SU-DHL-6 (cell line): ENCODE measurements at regions not wholly inside any gene's neighbourhood (a gene's known extent, or its start where the extent isn't known, plus 50 kb on each side); places are given as distances from the start of the nearest gene placed in this dataset.

Source experiments
- H2AFZ ChIP-seq: fragments of 200-600 bp; sonication (generic); 2 replicates; pipeline ENCODE4 v1.6.1; 2014; ENCODE audit warnings: low read depth, mild to moderate bottlenecking, moderate library complexity, mixed read lengths, antibody characterized with exemption, low read length; ENCODE audit not compliant: severe bottlenecking
- H3F3A ChIP-seq: fragments of 200-600 bp; shearing (Covaris generic); 2 replicates; pipeline ENCODE4 v1.6.0; 2016; ENCODE audit warnings: antibody characterized with exemption, mild to moderate bottlenecking; ENCODE audit not compliant: insufficient read depth
- H3K27ac ChIP-seq: fragments of 200-600 bp; sonication (generic); 2 replicates; pipeline ENCODE4 v1.5.1; 2016; ENCODE audit warnings: low read depth, mild to moderate bottlenecking, low read length, moderate library complexity, mixed read lengths
- H3K27me3 ChIP-seq: fragments of 200-600 bp; sonication (generic), shearing (Covaris generic); 2 replicates; pipeline ENCODE4 v1.6.0; 2014; ENCODE audit warnings: mild to moderate bottlenecking, low read length
- H3K36me3 ChIP-seq: fragments of 200-600 bp; sonication (generic); 2 replicates; pipeline ENCODE4 v1.6.1; 2014; ENCODE audit warnings: mild to moderate bottlenecking, low read length, mixed read lengths
- H3K4me2 ChIP-seq: fragments of 300-600, 200-600 bp; shearing (Covaris generic), sonication (generic); 2 replicates; pipeline ENCODE4 v1.6.0; 2014; ENCODE audit warnings: low read length, low read depth, mild to moderate bottlenecking; ENCODE audit not compliant: poor library complexity, severe bottlenecking
- H3K4me3 ChIP-seq: fragments of 200-600 bp; sonication (generic); 2 replicates; pipeline ENCODE4 v1.5.1; 2014; ENCODE audit warnings: antibody characterized with exemption, low read length, mild to moderate bottlenecking, mixed read lengths; ENCODE audit not compliant: insufficient read depth, poor library complexity, severe bottlenecking
- H3K79me2 ChIP-seq: fragments of 200-600 bp; sonication (generic); 2 replicates; pipeline ENCODE4 v1.6.1; 2014; ENCODE audit warnings: mild to moderate bottlenecking, low read length, moderate library complexity; ENCODE audit not compliant: insufficient read depth
- H3K9ac ChIP-seq: fragments of 200-600 bp; sonication (generic); 2 replicates; pipeline ENCODE4 v1.7.0; 2014; ENCODE audit warnings: mild to moderate bottlenecking, low read length
- H3K9me2 ChIP-seq: fragments of 200-600 bp; sonication (generic); replicated peaks from 2 replicates; pipeline ENCODE4 v1.6.1; 2014; ENCODE audit warnings: low read length; ENCODE audit not compliant: insufficient read depth
- H3K9me3 ChIP-seq: fragments of 200-600 bp; sonication (generic); 2 replicates; pipeline ENCODE4 v1.6.1; 2014; ENCODE audit warnings: low read length, mixed read lengths; ENCODE audit not compliant: insufficient read depth
- H4K20me1 ChIP-seq: fragments of 200-600 bp; sonication (generic); 2 replicates; pipeline ENCODE4 v1.6.1; 2014; ENCODE audit warnings: low read depth, mild to moderate bottlenecking, antibody characterized with exemption, low read length, moderate library complexity, mixed read lengths
- CTCF ChIP-seq: fragments of 200-600 bp; sonication (generic); IDR thresholded peaks from one replicate; pipeline ENCODE4 v1.5.1; 2017; ENCODE audit warnings: antibody characterized with exemption, mild to moderate bottlenecking, low read length, moderate library complexity; ENCODE audit not compliant: insufficient read depth, poor library complexity, severe bottlenecking
- EZH2phosphoT487 ChIP-seq: fragments of 200-600 bp; sonication (generic), shearing (Covaris generic); conservative IDR thresholded peaks from 2 replicates; pipeline ENCODE4 v1.6.1; 2018; ENCODE audit warnings: mild to moderate bottlenecking, antibody characterized with exemption, low read length, moderate library complexity, mixed read lengths

GRCh38 chr4:179601671-179602070 lies 2159.4 kb upstream of the AGA start:
- Histone ChIP-seq H3K36me3 (no peaks in the 10 kb centered on the region), H3K27ac (no peak overlapping the region), H3K9ac (no peak overlapping the region), H3K9me3 (no peaks in the 10 kb centered on the region), H3K4me2 (no peak overlapping the region), H4K20me1 (no peaks in the 10 kb centered on the region), H3K79me2 (no peaks in the 10 kb centered on the region), H3F3A (no peaks in the 10 kb centered on the region), H3K4me3 (no peak overlapping the region), H3K9me2 (no peaks in the 10 kb centered on the region), H2AFZ (no peak overlapping the region), H3K27me3 (no peaks in the 10 kb centered on the region)
- TF ChIP-seq CTCF = no peak
- TF ChIP-seq EZH2phosphoT487 = no peak

- Histone ChIP-seq H3K27me3 (no peaks in the 10 kb centered on the region), H3K9ac (no peak overlapping the region), H3K9me2 (no peaks in the 10 kb centered on the region), H3K27ac (no peak overlapping the region), H3K36me3 (no peaks in the 10 kb centered on the region), H3F3A (no peaks in the 10 kb centered on the region), H3K4me2 (no peak overlapping the region), H3K4me3 (no peak overlapping the region), H4K20me1 (no peaks in the 10 kb centered on the region), H3K79me2 (no peaks in the 10 kb centered on the region), H2AFZ (no peak overlapping the region), H3K9me3 (no peaks in the 10 kb centered on the region)
- no peak for TF ChIP-seq EZH2phosphoT487
- no peak for TF ChIP-seq CTCF
Observed at GRCh38 chr4:179605196-179605595, 2163.0 kb upstream of the AGA start.

- Histone ChIP-seq H3K36me3 (no peaks in the 10 kb centered on the region), H3K9ac (no peak overlapping the region), H3F3A (no peaks in the 10 kb centered on the region), H2AFZ (no peak overlapping the region), H3K4me2 (no peak overlapping the region), H3K27ac (no peak overlapping the region), H3K4me3 (no peak overlapping the region), H4K20me1 (no peaks in the 10 kb centered on the region), H3K27me3 (no peaks in the 10 kb centered on the region), H3K9me3 (no peaks in the 10 kb centered on the region), H3K9me2 (no peaks in the 10 kb centered on the region), H3K79me2 (no peaks in the 10 kb centered on the region)
- TF ChIP-seq EZH2phosphoT487 (no peak), CTCF (no peak)
Observed at GRCh38 chr4:179607003-179607402, 2164.8 kb upstream of the AGA start.

GRCh38 chr4:179615704-179616103 lies 2173.5 kb upstream of the AGA start:
- Histone ChIP-seq H3K27ac (no peak overlapping the region), H3F3A (no peaks in the 10 kb centered on the region), H3K9ac (no peak overlapping the region), H3K79me2 (no peaks in the 10 kb centered on the region), H3K4me2 (no peak overlapping the region), H3K27me3 (no peaks in the 10 kb centered on the region), H3K36me3 (no peaks in the 10 kb centered on the region), H2AFZ (no peak overlapping the region), H3K9me3 (no peaks in the 10 kb centered on the region), H4K20me1 (no peaks in the 10 kb centered on the region), H3K4me3 (no peak overlapping the region), H3K9me2 (no peaks in the 10 kb centered on the region)
- TF ChIP-seq EZH2phosphoT487 (no peak), CTCF (no peak)
